HL-60 (cell line): ENCODE measurements at regions not wholly inside any gene's neighbourhood (a gene's known extent, or its start where the extent isn't known, plus 50 kb on each side); places are given as distances from the start of the nearest gene placed in this dataset.

Experiments used
- DNase-seq, 2 experiments: peaks; one replicate each; pipeline ENCODE4 v3.0.0-alpha.2; 2010 to 2020; ENCODE audit warnings: low read depth in 1 of 2, low spot score in 1 of 2
- H3K27ac ChIP-seq: fragments of 250-450 bp; sonication (Bioruptor Pico); replicated peaks from 2 replicates; pipeline ENCODE4 v1.5.1; 2020; ENCODE audit warnings: mild to moderate bottlenecking, moderate library complexity
- H3K27me3 ChIP-seq: fragments of 250-450 bp; sonication (Bioruptor Pico); 2 replicates; pipeline ENCODE4 v1.5.1; 2021; ENCODE audit warnings: mild to moderate bottlenecking, moderate library complexity; ENCODE audit not compliant: insufficient read depth, poor library complexity, severe bottlenecking
- H3K4me3 ChIP-seq: replicated peaks from 2 replicates; pipeline ENCODE4 v1.5.1; 2011; ENCODE audit warnings: mild to moderate bottlenecking, control low read depth, low read length; ENCODE audit not compliant: insufficient read depth
- CTCF ChIP-seq: IDR thresholded peaks from one replicate; pipeline ENCODE4 v1.5.1; 2011; ENCODE audit warnings: low read length, control low read depth, inconsistent platforms; ENCODE audit not compliant: insufficient read depth
- GABPA ChIP-seq: IDR thresholded peaks from 2 replicates; pipeline ENCODE4 v1.6.1; 2012; ENCODE audit warnings: low read depth
- POLR2AphosphoS5 ChIP-seq: IDR thresholded peaks from 2 replicates; pipeline ENCODE4 v1.6.1; 2012; ENCODE audit warnings: low read depth
- REST ChIP-seq: IDR thresholded peaks from 2 replicates; pipeline ENCODE4 v1.6.1; 2012; ENCODE audit warnings: low read depth; ENCODE audit not compliant: insufficient replicate concordance
- SPI1 ChIP-seq: IDR thresholded peaks from 2 replicates; pipeline ENCODE4 v1.6.1; 2012; ENCODE audit warnings: low read depth, mild to moderate bottlenecking, borderline replicate concordance

- Histone ChIP-seq H3K4me3 (no peak overlapping the region), H3K27ac (no peak overlapping the region), H3K27me3 (no peaks in the 10 kb centered on the region)
- TF ChIP-seq CTCF: no peak
- no peak for TF ChIP-seq GABPA
- no peak for TF ChIP-seq SPI1
- no peak for TF ChIP-seq POLR2AphosphoS5
- TF ChIP-seq REST: no peak
- DNase-seq: no peak
Observed at GRCh38 chr7:33773053-33773452, 132.3 kb upstream of the BMPER start.

DNA sequence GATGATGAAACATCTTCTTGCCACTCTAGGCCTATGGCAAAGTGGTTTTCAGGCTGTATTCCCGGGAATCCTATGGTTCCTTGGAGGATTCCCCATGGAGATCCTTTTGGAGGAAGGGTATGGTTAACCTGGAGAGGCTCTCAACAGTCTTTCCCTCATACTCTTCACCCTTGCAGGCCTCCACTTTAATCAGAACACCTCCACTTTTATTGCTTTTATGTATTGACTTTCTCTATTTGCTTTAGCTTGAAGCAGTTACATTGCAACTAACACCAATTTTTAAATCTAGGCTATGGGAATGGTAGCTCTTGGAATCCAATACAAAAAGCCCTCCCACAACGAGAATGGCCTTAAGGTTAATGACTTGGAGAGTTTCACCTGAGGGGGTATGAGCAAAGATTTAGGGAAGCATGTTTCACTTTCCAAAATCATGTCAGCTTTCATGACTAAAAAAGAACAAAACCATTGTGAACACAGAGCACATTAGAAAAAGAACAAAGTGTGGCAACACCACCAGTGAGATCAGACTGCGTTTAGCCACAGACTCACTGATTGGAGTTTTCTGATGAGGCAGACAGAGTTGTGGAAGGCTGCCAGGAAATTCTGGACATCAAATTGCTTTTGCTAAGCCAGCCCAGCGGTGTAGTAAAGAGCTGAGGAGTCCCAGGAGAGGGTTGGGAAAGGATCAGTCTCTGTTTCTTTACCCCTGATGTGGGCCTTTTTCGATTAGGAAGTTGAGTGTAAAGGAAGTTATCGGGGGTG, 130.4 kb upstream of the BMPER start:
- TF ChIP-seq SPI1: no peak
- no peak for TF ChIP-seq GABPA
- TF ChIP-seq REST: no peak
- TF ChIP-seq CTCF: no peak
- no peak for TF ChIP-seq POLR2AphosphoS5
- DNase-seq: no peak

DNA sequence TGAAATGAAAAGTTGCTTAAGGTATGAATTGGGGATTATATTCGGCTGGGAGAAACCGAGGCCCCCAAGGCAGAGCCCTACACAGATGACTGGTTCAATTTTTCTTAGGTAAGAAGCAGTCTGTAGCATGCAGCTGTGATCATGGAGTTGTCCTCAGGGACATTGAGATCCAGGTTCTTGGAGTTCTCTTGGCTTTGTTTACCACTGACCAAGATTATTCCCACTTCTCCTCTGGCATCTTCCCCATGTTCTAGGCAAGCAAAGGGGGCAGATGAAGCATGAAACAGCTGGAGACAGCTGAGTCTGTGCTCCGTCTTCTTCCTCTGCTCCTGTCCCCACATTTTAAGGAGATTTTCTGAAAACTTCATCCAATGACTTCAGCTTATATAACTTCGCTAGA, 129.5 kb upstream of the BMPER start:
- no peak overlapping the region for H3K27ac ChIP-seq
- no peak for DNase-seq
- H3K4me3 ChIP-seq: no peak overlapping the region
- no peak for TF ChIP-seq REST
- TF ChIP-seq GABPA: no peak
- no peak for TF ChIP-seq POLR2AphosphoS5
- no peak for TF ChIP-seq SPI1
- no peaks in the 10 kb centered on the region for H3K27me3 ChIP-seq

More for the DNA sequence above, 130.4 kb upstream of the BMPER start:
- Histone ChIP-seq H3K4me3 (no peak overlapping the region), H3K27ac (no peak overlapping the region), H3K27me3 (no peaks in the 10 kb centered on the region)
